Dendritic cell treated with granulocyte-macrophage colony-stimulating factor and Interleukin-4, amounts not matched to agents 40 ng/mL and 50 ng/mL, for 4 days (primary cell): ENCODE measurements at regions not wholly inside any gene's neighbourhood (a gene's known extent, or its start where the extent isn't known, plus 50 kb on each side); places are given as distances from the start of the nearest gene placed in this dataset.

Source experiments
- H3K27ac Mint-ChIP-seq: one replicate; pipeline ENCODE4 v1.8.0; 2022; ENCODE audit warnings: mild to moderate bottlenecking, mixed read lengths
- H3K27me3 Mint-ChIP-seq: one replicate; pipeline ENCODE4 v1.8.0; 2022; ENCODE audit warnings: mild to moderate bottlenecking, mixed read lengths
- H3K36me3 Mint-ChIP-seq: one replicate; pipeline ENCODE4 v1.8.0; 2022; ENCODE audit warnings: low read depth, mixed read lengths
- H3K4me1 Mint-ChIP-seq: one replicate; pipeline ENCODE4 v1.8.0; 2022; ENCODE audit warnings: low read depth, mixed read lengths
- H3K4me3 Mint-ChIP-seq: one replicate; pipeline ENCODE4 v1.8.0; 2022; ENCODE audit warnings: mild to moderate bottlenecking, moderate library complexity, mixed read lengths
- H3K9me3 Mint-ChIP-seq: one replicate; pipeline ENCODE4 v1.8.0; 2022; ENCODE audit warnings: mixed read lengths
- intact Hi-C: fragments of 100-400 bp; cut with micrococcal nuclease; formaldehyde crosslinking; loops from one replicate; pipeline ENCODE4 v1.15.0; 2022

DNA sequence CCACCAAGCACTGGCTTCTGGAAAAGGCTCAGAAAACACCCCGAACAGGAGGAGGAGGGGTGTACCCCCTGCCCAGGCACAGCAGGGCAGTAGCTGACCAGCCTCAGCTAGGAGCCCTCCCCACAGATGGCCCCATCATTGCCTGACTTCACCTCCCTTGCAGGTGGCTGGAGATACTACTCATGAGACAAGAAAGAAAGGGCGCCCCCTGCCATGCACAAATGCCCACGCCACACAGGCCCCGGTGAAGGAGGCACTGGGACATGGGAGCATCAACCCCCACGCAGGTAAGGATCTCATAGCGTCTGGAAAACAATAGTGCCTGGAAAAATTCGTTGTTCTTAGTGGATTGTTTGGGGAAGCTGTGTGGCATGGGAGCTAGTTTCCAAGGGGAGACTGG, 240.6 kb downstream of the TFCP2L1 start:
- no peaks in the 10 kb centered on the region for H3K4me1 Mint-ChIP-seq
- no peak overlapping the region for H3K27ac Mint-ChIP-seq
- intact Hi-C loops: no loop called here
- no peaks in the 10 kb centered on the region for H3K36me3 Mint-ChIP-seq
- no peaks in the 10 kb centered on the region for H3K27me3 Mint-ChIP-seq
- no peaks in the 10 kb centered on the region for H3K9me3 Mint-ChIP-seq
- H3K4me3 Mint-ChIP-seq: no peak overlapping the region

DNA sequence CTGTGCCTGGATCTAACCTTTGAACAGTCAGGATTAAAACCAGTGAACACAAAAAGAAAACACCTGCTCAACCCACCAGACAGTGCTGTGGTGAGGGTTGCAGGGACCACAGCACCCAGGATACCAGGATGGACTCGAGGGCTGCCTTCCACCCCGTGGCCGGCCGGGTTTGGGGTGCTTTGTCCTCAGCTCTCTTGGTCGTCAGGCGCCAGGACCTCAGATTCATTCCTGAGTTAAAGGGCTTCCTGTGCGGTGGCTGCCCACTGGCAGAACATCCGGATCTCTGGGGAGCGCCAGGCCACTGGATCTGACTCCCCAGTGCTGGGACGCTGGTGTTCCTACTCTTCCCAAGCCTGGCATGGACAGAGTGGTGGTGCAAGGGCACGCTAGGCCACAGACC, 239.8 kb downstream of the TFCP2L1 start:
- Mint-ChIP-seq H3K27me3 (no peaks in the 10 kb centered on the region), H3K27ac (no peak overlapping the region), H3K36me3 (no peaks in the 10 kb centered on the region), H3K9me3 (no peaks in the 10 kb centered on the region), H3K4me1 (no peaks in the 10 kb centered on the region), H3K4me3 (no peak overlapping the region)
- intact Hi-C loops: no loop called here

DNA sequence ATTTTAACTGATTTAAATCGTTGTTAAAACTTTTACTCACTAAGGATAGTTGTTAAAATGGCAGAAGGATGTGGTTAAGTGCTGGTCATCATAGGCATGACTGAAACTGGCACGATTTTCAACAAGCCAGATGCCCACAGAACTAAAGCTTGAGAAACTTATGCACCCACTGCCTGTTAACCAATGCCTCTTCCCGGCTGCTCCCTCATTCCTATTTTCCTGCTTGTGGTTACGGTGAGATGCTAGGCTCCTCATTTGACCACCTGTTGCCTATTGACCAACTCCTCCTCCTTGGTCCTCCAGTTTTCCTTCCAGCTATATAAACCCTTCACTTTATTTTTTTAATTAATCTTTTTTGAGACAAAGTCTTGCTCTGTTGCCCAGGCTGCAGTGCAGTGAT, 238.7 kb downstream of the TFCP2L1 start:
- no peak overlapping the region for H3K27ac Mint-ChIP-seq
- H3K27me3 Mint-ChIP-seq: no peaks in the 10 kb centered on the region
- H3K4me1 Mint-ChIP-seq: no peaks in the 10 kb centered on the region
- intact Hi-C loops: no loop called here
- H3K4me3 Mint-ChIP-seq: no peak overlapping the region
- no peaks in the 10 kb centered on the region for H3K36me3 Mint-ChIP-seq
- no peaks in the 10 kb centered on the region for H3K9me3 Mint-ChIP-seq

DNA sequence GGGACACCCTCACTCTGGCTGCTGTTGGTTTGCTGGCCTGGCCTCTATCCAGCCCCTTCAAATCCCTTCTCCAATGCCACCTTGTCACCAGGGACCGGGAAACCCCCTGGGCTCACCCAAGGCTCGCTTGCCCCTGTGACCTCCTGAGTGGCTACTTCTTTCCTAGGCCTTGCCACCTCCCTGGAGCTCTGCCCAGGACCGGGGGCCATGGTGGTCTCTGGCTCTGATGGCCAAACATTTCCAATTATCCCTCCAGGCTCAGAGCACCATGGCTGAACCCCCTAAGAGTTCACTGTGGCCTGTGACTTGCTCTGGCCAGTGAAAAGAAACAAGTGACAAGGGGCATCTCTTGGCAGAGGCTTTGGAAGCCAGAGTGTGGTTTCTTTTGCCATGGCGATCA, 237.6 kb downstream of the TFCP2L1 start:
- H3K9me3 Mint-ChIP-seq: no peaks in the 10 kb centered on the region
- intact Hi-C loops: no loop called here
- no peaks in the 10 kb centered on the region for H3K36me3 Mint-ChIP-seq
- no peak overlapping the region for H3K4me3 Mint-ChIP-seq
- H3K27ac Mint-ChIP-seq: no peak overlapping the region
- H3K27me3 Mint-ChIP-seq: peaks cover 2% of the 10 kb centered on the region
- H3K4me1 Mint-ChIP-seq: no peaks in the 10 kb centered on the region

DNA sequence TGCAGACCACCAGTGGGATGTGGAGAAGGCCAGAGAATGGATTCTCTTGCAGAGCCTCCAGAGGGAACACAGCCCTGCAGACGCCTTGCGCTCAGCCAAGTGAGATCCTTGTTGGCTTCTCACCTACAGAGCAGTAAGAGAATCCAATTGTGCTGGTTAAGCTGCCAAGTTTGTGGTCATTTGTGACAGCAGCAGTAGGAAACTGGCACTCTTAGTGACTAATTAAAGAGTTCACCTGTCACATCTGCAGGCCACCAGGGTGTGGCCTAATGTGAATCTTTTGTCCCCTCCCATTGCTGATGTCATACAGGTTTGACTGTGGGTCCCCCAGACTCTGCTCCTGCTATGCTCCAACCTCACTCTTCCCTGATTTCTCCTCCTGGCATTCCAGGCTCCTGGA, 235.9 kb downstream of the TFCP2L1 start:
- peaks cover 5% of the 10 kb centered on the region for H3K9me3 Mint-ChIP-seq
- intact Hi-C loops: no loop called here
- H3K36me3 Mint-ChIP-seq: no peaks in the 10 kb centered on the region
- no peaks in the 10 kb centered on the region for H3K4me1 Mint-ChIP-seq
- peaks cover 2% of the 10 kb centered on the region for H3K27me3 Mint-ChIP-seq
- H3K4me3 Mint-ChIP-seq: no peak overlapping the region
- no peak overlapping the region for H3K27ac Mint-ChIP-seq

DNA sequence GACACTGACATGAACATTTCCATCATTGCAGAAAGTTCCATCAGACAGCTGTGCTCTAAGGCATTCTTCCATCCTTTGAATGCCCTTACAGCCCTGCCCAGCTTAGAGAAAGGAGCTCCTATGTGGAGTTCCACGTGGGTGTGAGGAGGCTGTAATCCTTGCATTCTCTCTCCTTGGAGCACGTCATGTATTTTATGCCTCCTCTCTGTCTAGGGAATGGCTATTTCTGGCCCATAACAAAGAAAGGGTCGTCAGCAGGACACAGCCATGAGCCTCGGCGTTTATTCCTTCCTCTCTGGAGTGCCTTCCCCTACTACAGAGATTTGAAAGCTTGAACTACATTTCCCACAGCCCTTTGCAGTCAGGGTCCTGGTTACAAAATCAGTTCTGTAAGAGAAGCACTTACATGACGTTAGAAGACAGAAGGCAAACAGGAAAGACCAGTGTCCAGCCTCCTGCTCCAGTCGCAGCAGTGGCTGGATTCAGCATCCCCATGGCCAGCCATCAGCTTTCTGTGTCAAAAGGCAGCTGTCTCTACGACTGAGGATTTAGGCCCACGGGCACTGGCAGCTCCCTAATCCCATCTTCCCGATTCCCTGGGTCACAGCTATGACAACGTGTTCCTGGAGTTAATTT, 234.9 kb downstream of the TFCP2L1 start:
- intact Hi-C loops: no loop called here
- Mint-ChIP-seq H3K4me1 (no peaks in the 10 kb centered on the region), H3K36me3 (no peaks in the 10 kb centered on the region), H3K9me3 (peaks cover 8% of the 10 kb centered on the region), H3K27ac (no peak overlapping the region), H3K4me3 (no peak overlapping the region), H3K27me3 (peaks cover 2% of the 10 kb centered on the region)

DNA sequence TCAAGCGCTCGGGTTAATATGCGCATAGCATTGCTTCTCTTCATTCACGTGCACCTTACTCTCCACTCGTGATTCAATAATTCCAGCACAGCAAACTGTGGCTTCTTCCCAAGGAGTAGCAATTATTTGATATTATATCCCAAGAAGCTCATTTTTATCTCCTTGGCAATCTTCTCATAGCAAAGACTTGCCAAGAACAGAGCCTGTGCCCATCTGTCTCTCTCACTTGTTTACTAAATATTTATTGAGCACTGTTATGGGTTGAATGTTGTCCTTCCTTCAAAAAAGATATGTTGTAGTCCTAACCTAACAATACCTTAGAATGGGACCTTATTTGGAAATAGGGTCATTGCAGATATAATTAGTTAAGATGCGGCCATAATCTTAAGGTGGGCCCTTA, 233.7 kb downstream of the TFCP2L1 start:
- H3K36me3 Mint-ChIP-seq: no peaks in the 10 kb centered on the region
- H3K9me3 Mint-ChIP-seq: peaks cover 8% of the 10 kb centered on the region
- no peaks in the 10 kb centered on the region for H3K4me1 Mint-ChIP-seq
- no peak overlapping the region for H3K27ac Mint-ChIP-seq
- peaks cover 2% of the 10 kb centered on the region for H3K27me3 Mint-ChIP-seq
- intact Hi-C loops: no loop called here
- no peak overlapping the region for H3K4me3 Mint-ChIP-seq

DNA sequence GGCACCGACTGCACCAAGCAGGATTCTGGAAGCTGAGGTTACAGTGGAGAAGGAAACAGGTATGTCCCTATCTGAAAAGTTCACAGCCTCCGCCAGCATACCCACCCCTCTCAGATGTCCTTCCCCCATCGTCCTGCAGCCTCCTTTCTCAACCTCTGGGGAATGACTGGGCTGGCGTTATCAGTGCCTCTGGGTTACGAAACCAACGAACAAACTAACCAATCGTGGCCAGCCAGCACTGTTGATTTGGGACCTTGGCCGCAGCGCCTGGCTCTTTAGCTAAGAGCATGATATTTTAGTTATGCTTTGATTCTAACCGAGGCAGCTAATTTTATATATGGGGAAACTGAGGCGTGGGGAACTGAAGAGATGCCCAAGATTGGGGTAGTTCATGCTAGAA, 233.0 kb downstream of the TFCP2L1 start:
- Mint-ChIP-seq H3K27me3 (peaks cover 2% of the 10 kb centered on the region), H3K9me3 (peaks cover 8% of the 10 kb centered on the region), H3K36me3 (no peaks in the 10 kb centered on the region), H3K27ac (no peak overlapping the region), H3K4me1 (no peaks in the 10 kb centered on the region), H3K4me3 (no peak overlapping the region)
- intact Hi-C loops: no loop called here

DNA sequence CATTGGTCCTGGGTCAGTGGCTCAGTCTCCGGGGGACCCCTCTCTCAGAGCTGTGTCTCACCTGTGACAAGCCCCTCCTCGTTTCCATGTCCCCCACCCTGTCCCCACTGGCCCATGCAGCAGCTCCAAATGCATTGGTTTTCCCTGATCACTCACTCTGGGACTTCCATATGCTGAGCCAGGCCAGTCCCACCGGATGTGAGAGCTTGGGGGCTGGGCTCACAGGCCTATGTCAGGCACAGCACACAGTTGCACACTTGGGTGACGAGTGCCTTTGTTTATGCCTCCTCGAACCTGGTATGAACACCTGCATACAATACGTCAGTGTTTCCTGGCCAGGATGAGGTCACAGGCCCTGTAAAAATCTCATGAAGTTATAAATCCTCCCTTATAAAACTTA, 232.5 kb downstream of the TFCP2L1 start:
- Mint-ChIP-seq H3K27me3 (peaks cover 2% of the 10 kb centered on the region), H3K4me3 (no peak overlapping the region), H3K9me3 (peaks cover 8% of the 10 kb centered on the region), H3K27ac (no peak overlapping the region), H3K4me1 (no peaks in the 10 kb centered on the region), H3K36me3 (no peaks in the 10 kb centered on the region)
- intact Hi-C loops: no loop called here

DNA sequence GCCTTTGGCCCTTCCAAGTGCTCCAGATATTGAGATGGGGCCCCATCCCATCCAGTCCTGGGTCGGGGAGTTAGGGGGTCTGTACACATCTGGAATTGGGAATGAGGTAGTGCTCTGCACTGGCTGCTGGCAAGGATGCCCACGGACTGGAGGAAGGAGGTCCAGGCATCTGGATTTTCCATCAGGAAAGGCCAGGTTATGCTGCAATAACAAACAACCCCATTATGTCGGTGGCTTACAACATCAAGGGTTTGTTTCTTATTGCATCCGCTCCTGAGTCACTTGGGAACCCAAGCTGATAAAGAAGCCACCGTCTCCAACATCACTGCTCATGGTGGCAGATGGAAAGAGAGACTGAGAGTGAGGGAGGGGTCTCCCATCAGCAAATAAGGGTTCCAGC, 229.9 kb downstream of the TFCP2L1 start:
- intact Hi-C loops: no loop called here
- Mint-ChIP-seq H3K27me3 (peaks cover 2% of the 10 kb centered on the region), H3K27ac (no peak overlapping the region), H3K36me3 (no peaks in the 10 kb centered on the region), H3K4me1 (no peaks in the 10 kb centered on the region), H3K4me3 (no peak overlapping the region), H3K9me3 (peaks cover 8% of the 10 kb centered on the region)

DNA sequence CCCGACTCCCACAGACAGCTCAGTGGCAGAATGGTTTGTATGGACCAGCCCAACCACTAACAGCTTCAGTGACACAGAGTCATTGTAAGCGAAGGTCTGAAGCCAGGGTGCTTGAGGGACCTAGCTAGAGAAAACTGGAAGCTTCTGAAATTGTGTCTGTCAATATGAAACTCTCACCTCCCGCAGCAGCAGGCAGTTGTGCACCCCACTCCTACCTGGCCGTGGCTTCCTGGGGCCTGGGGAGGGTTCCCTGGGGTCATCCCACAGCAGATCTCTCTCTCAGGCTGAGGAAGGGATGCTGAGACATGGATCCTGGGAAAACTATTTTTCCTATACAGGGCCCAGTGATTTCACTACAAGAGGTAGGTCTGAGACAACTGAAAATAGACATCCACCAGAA, 229.5 kb downstream of the TFCP2L1 start:
- H3K9me3 Mint-ChIP-seq: peaks cover 8% of the 10 kb centered on the region
- H3K4me1 Mint-ChIP-seq: no peaks in the 10 kb centered on the region

DNA sequence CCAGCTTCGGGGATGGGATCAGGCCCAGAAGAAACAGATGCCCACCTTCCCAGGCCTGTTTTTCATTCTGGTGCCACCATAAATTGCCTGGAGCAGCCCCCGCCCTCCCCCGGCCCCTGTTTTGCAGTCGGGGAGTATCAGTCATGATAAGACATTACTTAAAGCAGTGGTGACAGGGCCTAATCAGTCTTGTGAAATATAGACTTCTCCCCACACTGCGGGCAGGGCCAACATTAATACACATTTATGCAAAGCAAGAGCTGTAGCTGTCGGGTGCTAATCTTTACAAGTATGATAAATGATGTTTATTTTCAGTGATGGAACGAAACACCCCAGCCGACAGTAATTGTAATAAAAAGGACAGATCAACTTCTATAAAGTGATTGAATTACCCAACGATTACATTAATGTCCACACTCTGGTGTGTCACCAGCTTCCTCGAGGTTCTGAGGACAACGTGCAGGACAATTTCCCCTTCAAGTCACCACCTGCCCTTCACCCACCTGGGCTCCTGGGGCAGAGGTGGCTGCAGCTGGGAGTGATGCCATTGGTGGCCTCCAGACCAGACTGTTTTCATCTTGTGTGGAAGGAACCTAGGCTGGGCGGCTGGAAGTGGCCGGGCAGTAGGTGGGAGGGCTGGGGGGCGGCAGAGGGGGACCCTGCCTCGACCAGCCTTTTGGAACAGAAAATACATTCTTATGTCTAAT, 226.0 kb downstream of the TFCP2L1 start:
- intact Hi-C loops: no loop called here
- no peaks in the 10 kb centered on the region for H3K4me1 Mint-ChIP-seq
- H3K9me3 Mint-ChIP-seq: peaks cover 4% of the 10 kb centered on the region
- no peak overlapping the region for H3K27ac Mint-ChIP-seq
- no peaks in the 10 kb centered on the region for H3K36me3 Mint-ChIP-seq
- no peaks in the 10 kb centered on the region for H3K27me3 Mint-ChIP-seq
- no peak overlapping the region for H3K4me3 Mint-ChIP-seq

More for the DNA sequence above, 229.5 kb downstream of the TFCP2L1 start:
- Mint-ChIP-seq H3K4me3 (no peak overlapping the region), H3K27ac (no peak overlapping the region), H3K36me3 (no peaks in the 10 kb centered on the region), H3K27me3 (peaks cover 2% of the 10 kb centered on the region)
- intact Hi-C loops: no loop called here

DNA sequence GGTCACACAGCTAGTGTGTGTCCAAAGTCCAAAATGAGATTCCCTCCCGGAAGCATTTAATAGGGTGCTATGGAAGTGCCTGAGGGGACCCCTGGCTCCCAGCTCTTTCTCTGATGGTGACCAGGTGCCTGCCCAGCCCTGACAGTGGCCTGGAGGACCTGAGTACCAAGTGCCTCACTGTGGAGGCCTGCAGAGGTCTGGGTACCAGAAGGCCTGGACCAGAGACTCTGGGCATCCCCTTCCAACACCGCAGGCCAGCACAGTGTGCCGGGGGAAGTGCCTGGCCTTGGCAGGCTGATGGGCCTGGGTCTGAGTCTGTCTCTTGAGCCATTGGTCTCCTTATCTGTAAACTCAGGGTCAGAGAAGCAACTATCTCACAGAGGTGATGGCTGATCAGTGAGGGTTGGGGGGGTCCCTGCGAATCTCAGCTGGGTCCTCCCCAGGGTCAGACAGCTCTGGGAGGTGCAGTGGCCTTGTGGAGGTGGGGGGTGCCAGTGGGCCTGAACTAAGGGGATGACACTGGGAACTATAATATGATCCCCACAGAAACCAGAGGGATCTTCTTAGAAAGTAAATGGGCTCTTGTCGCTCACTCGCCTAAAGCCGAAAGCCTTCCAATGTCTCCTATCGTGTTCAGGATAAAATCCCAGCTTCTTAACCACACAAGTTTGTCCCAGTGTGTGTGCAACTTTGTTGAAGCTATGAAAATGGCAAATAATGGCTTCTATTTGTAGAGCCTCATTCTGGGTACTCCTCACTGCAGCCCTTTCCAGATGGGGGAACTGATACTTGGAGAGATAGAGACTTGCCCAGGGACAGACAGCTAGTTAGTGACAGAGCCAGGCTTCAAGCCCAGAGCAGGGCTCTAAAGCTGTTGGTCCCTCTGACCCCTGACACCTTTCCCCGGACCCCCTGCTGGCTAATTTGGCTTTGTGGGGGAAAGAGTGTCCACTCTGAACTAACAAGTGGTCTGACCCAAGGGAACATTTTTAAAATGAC, 225.1 kb downstream of the TFCP2L1 start:
- H3K9me3 Mint-ChIP-seq: no peaks in the 10 kb centered on the region
- no peak overlapping the region for H3K27ac Mint-ChIP-seq
- no peaks in the 10 kb centered on the region for H3K27me3 Mint-ChIP-seq
- intact Hi-C loops: no loop called here
- H3K36me3 Mint-ChIP-seq: no peaks in the 10 kb centered on the region
- H3K4me1 Mint-ChIP-seq: no peaks in the 10 kb centered on the region
- no peak overlapping the region for H3K4me3 Mint-ChIP-seq

DNA sequence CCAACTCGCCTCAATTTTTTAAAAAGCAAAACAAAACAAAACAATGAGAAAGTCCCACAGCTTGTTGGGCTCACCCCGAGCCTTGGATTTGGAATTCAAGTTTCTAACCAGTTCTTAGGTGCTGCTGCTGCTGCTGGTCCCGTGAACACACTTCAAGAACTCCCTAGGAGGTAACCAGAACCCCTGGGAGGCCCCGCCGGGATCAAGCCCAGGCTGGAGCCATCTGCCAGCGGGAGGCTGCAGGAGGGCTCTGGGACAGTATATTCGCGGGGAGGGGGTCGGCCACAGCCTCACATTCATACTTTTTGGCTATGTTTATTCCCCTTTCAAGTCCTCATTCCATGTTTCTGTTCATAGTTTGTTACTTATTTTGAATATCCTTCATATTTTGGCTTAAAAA, 223.4 kb downstream of the TFCP2L1 start:
- Mint-ChIP-seq H3K36me3 (no peaks in the 10 kb centered on the region), H3K27ac (no peak overlapping the region), H3K4me3 (no peak overlapping the region), H3K27me3 (no peaks in the 10 kb centered on the region), H3K9me3 (no peaks in the 10 kb centered on the region), H3K4me1 (no peaks in the 10 kb centered on the region)
- intact Hi-C loops: no loop called here
